Dermis microvascular lymphatic vessel endothelial cell (primary cell): ENCODE measurements at regions not wholly inside any gene's neighbourhood (a gene's known extent, or its start where the extent isn't known, plus 50 kb on each side); places are given as distances from the start of the nearest gene placed in this dataset.

Source experiments
- DNase-seq, 2 donors: peaks; one replicate each; pipeline versions ENCODE4 v3.0.0 to v3.0.0-alpha.2; 2010; ENCODE audit warnings: low read depth in 2 of 2

- DNase-seq: no peak
Measured at GRCh38 chr3:124397088-124397487, 333.2 kb upstream of the UMPS start.

GRCh38 chr3:124398594-124398993 is 331.7 kb upstream of the UMPS start:
- no peak for DNase-seq

GRCh38 chr3:124401843-124402242 is 328.4 kb upstream of the UMPS start:
- no peak for DNase-seq

GRCh38 chr3:124402791-124403190 is 327.5 kb upstream of the UMPS start:
- no peak for DNase-seq

GRCh38 chr3:124404621-124405020 is 325.6 kb upstream of the UMPS start:
- no peak for DNase-seq

GRCh38 chr3:124407260-124407659 is 323.0 kb upstream of the UMPS start:
- no peak for DNase-seq

GRCh38 chr3:124409650-124410275 is 320.5 kb upstream of the UMPS start:
- DNase-seq: peak in 1 of 2 donors; percentile 46

GRCh38 chr3:124410471-124410870 is 319.8 kb upstream of the UMPS start:
- no peak for DNase-seq

- DNase-seq: no peak
Measured at GRCh38 chr3:124411728-124412127, 318.5 kb upstream of the UMPS start.

GRCh38 chr3:124412644-124413043 is 317.6 kb upstream of the UMPS start:
- no peak for DNase-seq

GRCh38 chr3:124413393-124413792 is 316.9 kb upstream of the UMPS start:
- DNase-seq: peak; percentile 69 to 75

- DNase-seq: peak; percentile 42 to 89
Measured at GRCh38 chr3:124413989-124414598, 316.2 kb upstream of the UMPS start.

GRCh38 chr3:124415446-124415960 is 314.7 kb upstream of the UMPS start:
- DNase-seq: no peak

GRCh38 chr3:124419303-124419702 is 310.9 kb upstream of the UMPS start:
- no peak for DNase-seq

- DNase-seq: no peak
Measured at GRCh38 chr3:124420392-124420791, 309.9 kb upstream of the UMPS start.

GRCh38 chr3:124422805-124423204 is 307.4 kb upstream of the UMPS start:
- DNase-seq: no peak

GRCh38 chr3:124424396-124424795 is 305.9 kb upstream of the UMPS start:
- DNase-seq: no peak

- no peak for DNase-seq
Measured at GRCh38 chr3:124425972-124426371, 304.3 kb upstream of the UMPS start.

GRCh38 chr3:124428372-124429128 is 301.7 kb upstream of the UMPS start:
- peak in 1 of 2 donors; percentile 28 for DNase-seq

GRCh38 chr3:124429129-124429815 is 301.0 kb upstream of the UMPS start:
- DNase-seq: peak in 1 of 2 donors; percentile 83

- no peak for DNase-seq
Measured at GRCh38 chr3:124431331-124431994, 298.8 kb upstream of the UMPS start.
